Pulmonary artery endothelial cell (primary cell): ENCODE measurements at regions not wholly inside any gene's neighbourhood (a gene's known extent, or its start where the extent isn't known, plus 50 kb on each side); places are given as distances from the start of the nearest gene placed in this dataset.

Experiments used
- DNase-seq: peaks from one replicate; pipeline ENCODE4 v3.0.0-alpha.2; 2011; ENCODE audit warnings: low read depth, low spot score

DNA sequence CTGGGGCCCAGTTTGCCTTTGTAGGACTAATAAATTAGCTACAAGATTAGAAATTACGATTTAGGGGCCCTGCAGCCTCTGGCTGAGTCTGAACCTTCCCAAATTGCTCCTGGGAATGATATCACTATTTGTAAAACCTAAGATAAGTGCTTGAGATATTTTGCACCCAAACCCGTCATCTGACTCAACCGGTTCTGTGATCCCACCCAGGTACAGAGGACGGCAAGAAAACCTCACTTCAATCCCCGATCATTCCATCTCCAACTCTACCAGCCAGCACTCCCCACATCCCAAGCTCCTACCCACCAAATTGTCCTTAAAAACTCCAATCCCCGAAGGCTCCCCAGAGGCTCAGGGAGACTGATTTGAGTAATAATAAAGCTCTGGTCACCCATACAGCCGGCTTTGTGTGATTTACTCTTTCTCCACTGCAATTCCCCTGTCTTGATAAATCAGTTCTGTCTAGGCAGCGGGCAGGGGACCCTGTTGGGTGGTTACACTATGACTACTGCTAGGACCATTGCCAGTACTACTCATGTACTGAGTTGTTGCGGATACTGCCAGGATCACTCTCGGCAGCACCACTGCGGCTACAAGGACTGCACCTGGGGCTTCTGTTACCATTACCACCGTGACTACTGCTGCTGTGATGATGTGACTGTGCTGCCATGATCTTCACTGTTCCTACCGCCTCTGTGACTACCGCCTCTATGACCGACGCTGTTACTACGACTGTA lies 73.1 kb downstream of the IRF8 start:
- no peak for DNase-seq

- no peak for DNase-seq
These were observed 75.7 kb downstream of the IRF8 start for GRCh38 chr16:85974428-85975375.

DNA sequence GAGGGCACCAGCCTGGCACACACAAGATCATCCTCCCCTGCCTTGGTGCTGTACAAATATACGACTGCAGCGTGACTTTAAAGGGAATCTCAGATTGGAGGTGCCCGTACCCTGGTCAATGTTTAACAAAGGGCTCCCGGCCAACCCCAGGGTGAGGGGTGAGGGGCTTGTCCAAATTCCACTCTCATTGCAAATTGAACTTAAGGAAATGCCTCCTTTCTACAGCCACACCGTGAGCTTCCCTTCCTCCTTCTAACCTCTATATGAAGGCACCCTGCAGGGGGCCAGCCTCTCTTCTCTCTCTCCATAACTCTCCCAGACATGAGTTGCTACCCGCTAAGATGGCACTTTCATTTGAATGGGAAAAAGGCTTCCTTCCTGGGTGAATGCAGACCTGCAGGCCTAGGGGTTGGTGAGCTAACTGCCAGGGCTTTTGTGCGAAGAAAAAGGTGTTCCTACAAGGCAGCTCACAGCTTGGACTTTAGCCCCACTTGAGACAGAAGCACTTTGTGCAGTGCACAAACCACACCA lies 76.6 kb downstream of the IRF8 start:
- DNase-seq, result no peak

- no peak for DNase-seq
These were observed 79.4 kb downstream of the IRF8 start for GRCh38 chr16:85978291-85978775.

- no peak for DNase-seq
These were observed 80.0 kb downstream of the IRF8 start for GRCh38 chr16:85978976-85979375.

- no peak for DNase-seq
These were observed 80.6 kb downstream of the IRF8 start for GRCh38 chr16:85979605-85980004.

GRCh38 chr16:85980686-85981085 lies 81.7 kb downstream of the IRF8 start:
- DNase-seq, result no peak

DNA sequence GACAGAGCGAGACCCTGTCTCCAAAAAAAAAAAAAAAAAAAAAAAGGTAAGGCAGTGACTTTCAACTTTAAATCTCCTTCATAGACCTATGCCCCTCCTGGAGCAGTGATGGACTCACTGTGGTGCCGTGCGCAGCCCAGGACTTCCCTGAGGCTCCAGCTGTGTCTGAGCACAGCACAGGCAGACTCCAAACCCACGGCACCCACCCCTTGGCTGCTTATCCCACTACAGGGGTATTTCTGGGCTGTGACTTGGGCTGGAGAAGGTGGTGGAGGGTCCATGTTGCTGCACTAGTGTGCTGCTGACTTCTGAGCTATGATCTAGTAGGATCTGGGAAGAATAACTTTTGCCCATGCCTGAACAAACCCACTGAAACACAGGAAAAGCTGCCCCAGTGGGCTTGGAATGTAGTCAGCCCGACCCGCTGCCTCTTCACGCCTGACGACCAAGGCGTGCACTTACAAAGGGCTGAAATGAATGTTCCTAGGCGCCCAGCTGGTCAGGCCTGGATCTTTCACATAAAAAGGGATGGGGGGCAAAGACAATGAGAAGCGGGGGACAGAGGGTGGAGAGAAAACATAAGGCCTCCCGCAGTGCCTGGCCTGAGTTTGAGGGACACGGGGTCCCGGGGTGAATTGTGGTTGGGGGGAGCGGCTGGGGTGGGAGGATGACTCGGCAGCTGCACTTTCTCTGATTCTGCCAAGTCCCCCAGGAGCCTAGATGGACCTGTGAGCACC lies 83.0 kb downstream of the IRF8 start:
- DNase-seq, result no peak

- DNase-seq, result no peak
These were observed 83.6 kb downstream of the IRF8 start for GRCh38 chr16:85982563-85982939.

GRCh38 chr16:85983064-85983463 lies 84.1 kb downstream of the IRF8 start:
- no peak for DNase-seq

GRCh38 chr16:85983606-85984230 lies 84.8 kb downstream of the IRF8 start:
- no peak for DNase-seq

DNA sequence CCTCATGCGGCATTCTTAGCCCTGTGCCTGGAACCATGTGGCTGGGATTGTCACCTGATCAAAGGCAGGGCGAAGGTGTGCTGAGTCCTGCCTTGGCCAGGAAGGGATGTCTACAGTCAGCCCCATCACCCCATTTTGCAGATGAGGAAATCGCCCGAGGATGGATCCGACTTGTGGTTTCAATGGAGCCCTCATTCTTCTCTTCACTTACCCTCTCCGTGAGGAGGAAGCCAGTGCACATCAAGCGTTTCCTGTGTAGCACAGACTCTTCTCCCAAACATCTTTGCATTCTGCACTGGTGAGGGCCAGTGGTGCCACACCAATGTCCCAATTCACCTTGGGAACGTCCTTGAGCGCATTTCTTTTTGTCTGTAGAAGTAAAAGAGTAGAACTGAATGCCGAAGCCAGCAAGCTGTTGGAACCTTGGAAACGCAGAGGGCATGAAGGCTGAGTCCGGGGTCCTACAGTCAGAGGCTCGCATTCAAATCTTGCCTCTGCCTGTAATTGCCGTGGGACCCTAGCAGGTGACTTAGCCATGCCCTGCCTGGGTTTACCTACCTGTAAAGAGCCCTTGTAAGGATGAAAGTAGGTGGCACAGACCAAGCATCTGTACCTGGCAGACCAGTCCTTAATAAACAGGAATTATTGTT lies 85.4 kb downstream of the IRF8 start:
- DNase-seq, result no peak

DNA sequence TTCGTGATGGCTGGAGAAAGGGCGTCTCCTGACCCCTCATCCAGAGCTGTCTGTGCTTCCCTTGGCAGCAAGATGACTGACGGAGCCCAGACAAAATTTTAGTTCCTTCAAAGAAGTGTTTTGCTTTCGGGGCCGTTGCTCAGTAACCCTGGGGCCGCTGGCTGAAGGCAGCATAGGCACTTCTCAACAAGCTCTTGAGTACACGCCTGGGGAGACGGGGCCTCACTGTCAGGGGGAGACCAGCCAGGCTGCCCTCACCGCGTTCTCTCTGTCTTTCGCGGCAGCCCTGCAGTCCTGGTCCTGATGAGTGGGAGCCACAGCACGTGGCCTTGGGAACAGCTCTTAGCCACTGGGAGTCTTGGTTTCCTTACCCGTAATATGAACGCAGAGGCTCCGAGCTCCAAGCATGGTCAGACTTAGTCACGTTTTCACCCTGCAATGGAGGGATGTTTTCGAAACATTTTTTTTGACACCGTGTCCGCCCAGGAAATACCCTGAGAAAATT lies 86.0 kb downstream of the IRF8 start:
- no peak for DNase-seq

DNA sequence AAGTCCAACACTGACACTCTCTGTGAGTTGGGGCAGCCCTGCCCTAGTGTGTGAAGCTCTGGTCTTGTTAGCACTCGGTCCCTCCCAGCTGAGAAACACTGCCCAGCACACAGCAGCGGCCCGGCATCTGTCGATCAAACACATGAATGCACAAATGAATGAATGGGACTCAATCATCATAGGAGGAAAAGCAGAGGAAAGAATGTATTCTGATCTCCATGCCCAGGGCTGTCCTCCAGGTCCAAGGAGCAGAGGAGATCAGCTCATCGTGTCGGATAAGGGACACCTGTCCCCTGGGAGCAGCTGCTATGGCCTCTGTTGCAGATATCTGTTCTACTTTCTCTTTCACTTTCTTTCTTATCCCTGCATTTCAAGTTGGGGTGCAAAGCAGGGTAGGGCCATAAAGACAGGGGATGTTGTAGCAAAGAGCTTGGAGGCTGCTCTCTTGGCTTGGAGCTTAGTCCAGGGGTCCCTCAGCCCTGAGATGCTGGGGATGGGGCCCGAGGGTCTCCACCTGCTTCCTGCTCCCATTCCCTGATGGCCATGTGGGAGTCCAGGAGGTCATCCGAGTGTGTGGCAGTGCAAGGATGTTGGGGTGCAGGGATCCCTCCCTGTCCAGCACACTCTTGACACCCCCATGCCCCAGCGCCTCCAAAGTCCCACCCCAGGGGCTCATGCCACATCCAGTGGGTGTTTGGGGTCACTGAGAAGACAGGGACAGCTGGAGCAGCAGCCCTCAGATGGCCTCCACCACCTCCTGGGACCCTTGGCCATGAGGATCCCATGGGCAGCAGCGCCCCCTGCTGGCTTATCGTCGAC lies 88.2 kb downstream of the IRF8 start:
- no peak for DNase-seq

DNA sequence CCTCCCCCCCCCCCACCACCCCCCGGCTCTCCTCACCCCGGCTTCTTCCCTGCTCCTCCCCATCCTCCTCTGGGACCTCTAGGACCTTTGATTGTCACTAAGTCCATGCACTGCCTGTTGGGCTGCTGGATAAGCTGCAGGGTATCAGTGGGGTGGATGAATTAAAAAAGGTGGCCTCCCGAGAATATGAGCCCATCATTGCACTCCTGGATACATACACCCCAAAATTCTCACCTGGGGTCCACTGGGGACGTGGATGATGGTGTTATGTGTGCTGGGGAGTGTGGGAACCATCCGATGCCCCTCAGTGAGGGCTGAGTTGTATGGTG lies 88.8 kb downstream of the IRF8 start:
- DNase-seq, result no peak

DNA sequence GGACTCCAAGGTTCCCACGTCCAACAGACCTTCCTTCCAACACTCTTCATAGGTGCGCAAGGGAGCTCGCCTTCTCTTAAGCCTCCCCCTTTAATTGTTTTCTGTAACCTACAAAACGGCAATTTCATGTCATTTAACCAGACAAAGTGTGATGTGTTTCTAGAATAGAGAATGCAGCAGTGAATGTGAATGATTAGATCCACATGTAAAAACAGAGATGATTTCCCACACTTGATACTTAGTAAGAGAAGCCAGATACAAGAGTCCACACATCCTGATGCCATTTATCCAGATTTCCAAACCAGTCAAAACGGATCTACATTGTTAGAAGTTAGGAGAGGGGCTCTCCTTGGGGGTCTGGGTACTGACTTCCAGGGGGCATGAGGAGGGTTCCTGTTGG lies 89.3 kb downstream of the IRF8 start:
- no peak for DNase-seq

DNA sequence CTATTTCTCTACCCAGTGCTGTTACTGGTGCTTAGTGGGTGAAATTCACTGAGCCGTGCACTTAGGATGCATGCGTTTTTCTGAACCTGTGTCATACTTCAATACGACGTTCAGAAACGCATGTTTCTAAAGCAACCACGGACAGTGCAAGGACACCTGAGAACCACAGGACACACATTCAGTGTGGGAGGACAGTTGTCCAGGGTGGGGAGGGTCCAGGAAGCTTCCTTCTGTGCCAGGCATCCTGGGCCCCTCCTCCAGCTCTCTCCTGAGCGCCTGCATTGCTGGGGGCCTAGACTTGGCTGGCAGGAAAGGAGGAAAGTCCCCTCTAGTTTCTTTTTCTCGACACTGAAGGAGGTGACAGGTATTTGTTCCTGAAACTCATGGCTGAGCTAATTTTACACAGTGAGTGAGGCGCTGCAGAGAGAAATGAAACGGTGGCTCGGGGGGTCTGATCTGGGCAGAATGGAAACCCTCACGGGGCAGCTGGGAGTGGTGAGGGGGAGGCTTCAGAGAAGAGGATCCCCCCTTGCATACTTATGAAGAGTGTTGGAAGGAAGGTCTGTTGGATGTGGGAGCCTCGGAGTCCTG lies 89.9 kb downstream of the IRF8 start:
- DNase-seq, result no peak

DNA sequence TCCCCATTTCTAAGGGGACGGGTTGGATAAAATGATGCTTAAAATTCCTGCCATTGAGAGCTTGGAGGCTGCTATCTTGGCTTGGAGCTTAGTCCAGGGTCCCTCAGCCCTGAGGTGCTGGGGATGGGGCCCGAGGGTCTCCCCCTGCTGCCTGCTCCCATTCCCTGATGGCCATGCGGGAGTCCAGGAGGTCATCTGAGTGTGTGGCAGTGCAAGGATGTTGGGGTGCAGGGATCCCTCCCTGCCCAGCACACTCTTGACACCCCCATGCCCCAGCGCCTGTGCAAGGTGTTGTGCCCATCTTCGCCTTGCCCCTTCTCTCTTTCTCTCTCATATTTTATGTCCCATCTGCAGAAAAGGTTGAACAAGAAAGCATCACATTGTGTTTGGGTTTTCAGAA lies 90.4 kb downstream of the IRF8 start:
- DNase-seq, result no peak
